ENCODE measurements at regions not wholly inside any gene's neighbourhood (a gene's known extent, or its start where the extent isn't known, plus 50 kb on each side); places are given as distances from the start of the nearest gene placed in this dataset.

DNA sequence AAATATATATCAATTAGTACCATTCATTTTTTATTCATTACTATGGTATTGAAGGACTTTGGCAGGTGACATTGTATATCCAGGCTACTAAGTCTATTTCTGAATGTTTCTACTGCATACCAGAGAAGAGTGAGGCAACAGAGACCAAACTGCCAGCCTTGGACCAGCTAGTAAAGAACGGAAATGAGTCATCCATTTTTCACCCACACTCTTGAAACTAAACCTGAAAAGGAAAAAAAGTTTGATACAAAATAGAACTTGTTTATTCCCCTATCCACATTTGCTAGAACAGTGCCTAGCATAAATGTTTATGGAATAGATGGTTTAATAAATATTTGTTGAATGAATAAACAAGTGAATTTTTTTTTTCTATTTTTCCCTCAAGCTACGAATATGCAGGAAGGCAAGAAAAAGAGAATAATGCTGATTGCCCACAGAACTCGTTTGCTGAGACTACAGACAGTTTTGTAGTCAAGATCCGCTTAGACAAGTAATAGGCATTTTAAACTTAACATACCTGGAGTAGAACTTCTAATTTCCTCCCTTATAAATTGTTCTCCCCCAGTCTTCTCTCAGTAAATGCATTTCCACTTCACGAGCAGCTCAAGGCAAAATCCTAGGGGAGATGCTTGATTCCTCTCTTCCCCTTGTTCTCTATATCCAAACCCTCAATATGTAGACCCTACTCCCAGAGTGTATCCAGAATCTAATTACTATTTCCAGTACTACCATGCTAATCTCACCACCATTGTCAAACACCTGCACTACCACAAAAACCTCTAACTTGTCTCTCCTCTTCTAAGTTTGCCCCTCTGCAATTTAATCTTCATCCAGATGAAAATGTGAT, 146.2 kb upstream of the RASA1 start:
- TF ChIP-seq CTCF (conservative IDR thresholded peaks at IDR 0.05; ENCODE audit: low read depth in 2 of 2) (no peak), POLR2AphosphoS5 (IDR thresholded peaks at IDR 0.05; ENCODE audit: low read depth) (no peak), ZNF331 (CRISPR knock-in tag; IDR thresholded peaks at IDR 0.05; ENCODE audit: low read depth) (no peak)

Data from GM23338 (cell line).